IMR-90 (cell line): ENCODE measurements at regions not wholly inside any gene's neighbourhood (a gene's known extent, or its start where the extent isn't known, plus 50 kb on each side); places are given as distances from the start of the nearest gene placed in this dataset.

Source experiments
- ATAC-seq: fragments of 200-7000 bp; cut with Tn5 transposase; 2 replicates; pipeline ENCODE4 v1.9.1; 2020; ENCODE audit warnings: low read depth, mild to moderate bottlenecking, moderate library complexity
- BruUV-seq: library from RNA; stranded (reverse); fragments of 400-500 nt; replicated peaks from 2 replicates; lab custom pipeline; 2021; lab: Mats Ljungman, UMichigan
- CTCF ChIA-PET: fragments of 300-600 bp; formaldehyde crosslinking; extraction: SDS; loops from one replicate; lab custom pipeline; 2021; ENCODE audit warnings: antibody characterized with exemption; lab: Yijun Ruan, JAX
- POLR2A ChIA-PET: fragments of 300-600 bp; sonication (Branson Sonifier 250); formaldehyde crosslinking; loops from one replicate; lab custom pipeline; 2022; ENCODE audit warnings: antibody characterized with exemption; ENCODE audit not compliant: unreplicated experiment; lab: Charles Lee
- DNase-seq: peaks from one replicate; pipeline ENCODE4 v3.0.0; 2013
- H2AFZ ChIP-seq: replicated peaks from 2 replicates; pipeline ENCODE3; 2013; ENCODE audit warnings: low read length, mild to moderate bottlenecking; ENCODE audit not compliant: poor library complexity
- H2AK5ac ChIP-seq: 2 replicates; pipeline ENCODE4 v1.6.1; 2013; ENCODE audit warnings: low read depth, low read length, inconsistent platforms
- H2AK9ac ChIP-seq: replicated peaks from 2 replicates; pipeline ENCODE3; 2013; ENCODE audit warnings: mild to moderate bottlenecking, low read depth, low read length, moderate library complexity; ENCODE audit not compliant: poor library complexity
- H2BK120ac ChIP-seq: 2 replicates; pipeline ENCODE4 v1.6.1; 2013; ENCODE audit warnings: low read depth, low read length, inconsistent platforms
- H2BK15ac ChIP-seq: 3 replicates; pipeline ENCODE4 v1.6.1; 2013; ENCODE audit warnings: low read depth, low read length, inconsistent platforms
- H2BK20ac ChIP-seq: 2 replicates; pipeline ENCODE4 v1.6.1; 2013; ENCODE audit warnings: low read depth, mild to moderate bottlenecking, inconsistent platforms, low read length, moderate library complexity
- H2BK5ac ChIP-seq: 2 replicates; pipeline ENCODE4 v1.6.1; 2013; ENCODE audit warnings: mild to moderate bottlenecking, low read depth, low read length, inconsistent platforms; ENCODE audit not compliant: poor library complexity, severe bottlenecking
- H3K14ac ChIP-seq: replicated peaks from 2 replicates; pipeline ENCODE4 v1.6.1; 2013; ENCODE audit warnings: low read depth, low read length, inconsistent platforms
- H3K18ac ChIP-seq: 2 replicates; pipeline ENCODE4 v1.6.1; 2013; ENCODE audit warnings: low read depth, low read length, control low read depth
- H3K23ac ChIP-seq: 2 replicates; pipeline ENCODE4 v1.6.1; 2013; ENCODE audit warnings: low read depth, low read length, inconsistent platforms
- H3K27ac ChIP-seq: 2 replicates; pipeline ENCODE4 v1.5.1; 2013; ENCODE audit warnings: mild to moderate bottlenecking, control low read depth, low read length; ENCODE audit not compliant: insufficient read depth
- H3K27me3 ChIP-seq: 2 replicates; pipeline ENCODE4 v1.6.1; 2013; ENCODE audit warnings: low read length; ENCODE audit not compliant: control insufficient read depth, insufficient read depth
- H3K36me3 ChIP-seq: 2 replicates; pipeline ENCODE4 v1.6.1; 2013; ENCODE audit warnings: low read length, mixed read lengths; ENCODE audit not compliant: control insufficient read depth, insufficient read depth
- H3K4ac ChIP-seq: 2 replicates; pipeline ENCODE4 v1.6.1; 2013; ENCODE audit warnings: low read depth, low read length, inconsistent platforms
- H3K4me1 ChIP-seq: 2 replicates; pipeline ENCODE4 v1.6.1; 2013; ENCODE audit warnings: low read length, mixed read lengths; ENCODE audit not compliant: control insufficient read depth, insufficient read depth
- H3K4me2 ChIP-seq: 2 replicates; pipeline ENCODE4 v1.6.1; 2013; ENCODE audit warnings: low read depth, mild to moderate bottlenecking, control low read depth, low read length, moderate library complexity
- H3K4me3 ChIP-seq: 2 replicates; pipeline ENCODE4 v1.5.1; 2013; ENCODE audit warnings: low read depth, mild to moderate bottlenecking, control low read depth, low read length, moderate library complexity; ENCODE audit not compliant: insufficient read depth
- H3K56ac ChIP-seq: 2 replicates; pipeline ENCODE4 v1.6.1; 2013; ENCODE audit warnings: low read length, inconsistent platforms; ENCODE audit not compliant: insufficient read depth; ENCODE audit errors: extremely low read depth
- H3K79me1 ChIP-seq, 2 experiments: 2 replicates each; pipeline ENCODE4 v1.6.1; 2013; ENCODE audit warnings: low read length in 2 of 2, inconsistent platforms in 1 of 2, low read depth in 1 of 2
- H3K9ac ChIP-seq: 2 replicates; pipeline ENCODE4 v1.6.1; 2013; ENCODE audit warnings: low read depth, low read length, control low read depth
- H3K9me1 ChIP-seq: 2 replicates; pipeline ENCODE4 v1.6.1; 2013; ENCODE audit warnings: low read length, inconsistent platforms; ENCODE audit not compliant: insufficient read depth
- H3K9me3 ChIP-seq: 2 replicates; pipeline ENCODE4 v1.6.1; 2013; ENCODE audit warnings: low read length; ENCODE audit not compliant: control insufficient read depth, insufficient read depth
- H4K20me1 ChIP-seq: 2 replicates; pipeline ENCODE4 v1.6.1; 2013; ENCODE audit warnings: low read length, inconsistent platforms; ENCODE audit not compliant: insufficient read depth
- H4K5ac ChIP-seq: 2 replicates; pipeline ENCODE4 v1.6.1; 2013; ENCODE audit warnings: mild to moderate bottlenecking, low read depth, low read length, control low read depth
- H4K8ac ChIP-seq, 2 experiments: 2 replicates each; pipeline ENCODE4 v1.6.1; 2013; ENCODE audit warnings: low read depth in 2 of 2, low read length in 2 of 2, control low read depth in 1 of 2, inconsistent platforms in 1 of 2
- H4K91ac ChIP-seq: 2 replicates; pipeline ENCODE4 v1.6.1; 2013; ENCODE audit warnings: low read depth, low read length, inconsistent platforms; ENCODE audit not compliant: insufficient read depth
- CEBPB ChIP-seq: IDR thresholded peaks from 2 replicates; pipeline ENCODE4 v1.6.1; 2012; ENCODE audit warnings: low read depth, low read length, improper control_type of control experiment
- USF2 ChIP-seq: fragments of 150-350 bp; IDR thresholded peaks from 2 replicates; pipeline ENCODE4 v1.6.1; 2017; ENCODE audit warnings: mild to moderate bottlenecking, antibody characterized with exemption, low read length, low read depth
- WGBS, 2 experiments: methylation state at CpG; one replicate each; pipeline versions ENCODE4 v1.1.5 to v1.1.7; 2013; ENCODE audit warnings: missing lambda C conversion rate in 2 of 2; ENCODE audit not compliant: insufficient read length in 1 of 2; ENCODE audit errors: extremely low coverage in 2 of 2; 5-methylcytosine and 5-hydroxymethylcytosine counted together
- dilution Hi-C: fragments of 300-500 bp; cut with HindIII; formaldehyde crosslinking; loops from one replicate; pipeline ENCODE4 v1.14.3; 2018; ENCODE audit warnings: low sequenced_read_pairs; ENCODE audit not compliant: unreplicated experiment
- in situ Hi-C: fragments of 300-500 bp; cut with MboI; formaldehyde crosslinking; loops from 3 replicates; pipeline ENCODE4 v1.14.3; 2019; ENCODE audit warnings: low sequenced_read_pairs, inconsistent platforms, mixed read lengths
- intact Hi-C: fragments of 100-400 bp; cut with micrococcal nuclease; formaldehyde crosslinking; loops from 2 replicates; pipeline ENCODE4 v1.10.0; 2022

- Histone ChIP-seq H2BK15ac (no peak overlapping the region), H4K91ac (no peak overlapping the region), H3K9me3 (no peaks in the 10 kb centered on the region), H3K9ac (no peak overlapping the region), H3K4me3 (no peak overlapping the region), H2BK5ac (no peak overlapping the region), H4K5ac (no peak overlapping the region), H2BK120ac (no peak overlapping the region), H3K36me3 (no peaks in the 10 kb centered on the region), H3K4me2 (no peak overlapping the region), H3K9me1 (no peaks in the 10 kb centered on the region), H3K27ac (no peak overlapping the region), H2AK9ac (no peak overlapping the region), H3K4me1 (no peaks in the 10 kb centered on the region), H3K23ac (no peak overlapping the region), H2AFZ (no peak overlapping the region), H3K56ac (no peak overlapping the region), H2BK20ac (no peak overlapping the region), H3K79me1 (no peaks in the 10 kb centered on the region), H4K8ac (no peak overlapping the region), H3K27me3 (no peaks in the 10 kb centered on the region), H2AK5ac (no peak overlapping the region), H3K4ac (no peak overlapping the region), H4K20me1 (no peaks in the 10 kb centered on the region), H3K18ac (no peak overlapping the region), H3K14ac (no peak overlapping the region)
- BruUV-seq = no TSS peak
- dilution Hi-C loops (no loop called here), intact Hi-C loops (no loop called here), in situ Hi-C loops (no loop called here)
- no CpG with 5 or more reads among the region's 1 CpG for WGBS, 2 experiments
- POLR2A ChIA-PET = no interaction called here
- CTCF ChIA-PET = no interaction called here
- DNase-seq = no peak
- no peak for ATAC-seq
- TF ChIP-seq CEBPB (no peak), USF2 (no peak)
Observed at GRCh38 chr1:194807530-194808220, 1621.3 kb upstream of the B3GALT2 start.
